Fibroblast of peridontal ligament (primary cell): ENCODE measurements at regions not wholly inside any gene's neighbourhood (a gene's known extent, or its start where the extent isn't known, plus 50 kb on each side); places are given as distances from the start of the nearest gene placed in this dataset.
"Not testable (repeated sequence)": the region's sequence is repeated elsewhere in the genome, so short reads cannot be mapped to it uniquely, and the experiment has no call there.

Experiments used
- DNase-seq: peaks from one replicate; pipeline ENCODE4 v3.0.0-alpha.2; 2010; ENCODE audit errors: extremely low read depth

GRCh38 chr12:67039995-67040860, 228.9 kb upstream of the CAND1 start:
- DNase-seq = no peak

- DNase-seq = no peak
Observed at GRCh38 chr12:67040861-67041137, 228.4 kb upstream of the CAND1 start.

- DNase-seq = no peak
Observed at GRCh38 chr12:67042697-67043131, 226.4 kb upstream of the CAND1 start.

GRCh38 chr12:67043771-67044170, 225.4 kb upstream of the CAND1 start:
- no peak for DNase-seq

GRCh38 chr12:67045650-67046049, 223.5 kb upstream of the CAND1 start:
- DNase-seq = no peak

- DNase-seq = no peak
Observed at GRCh38 chr12:67046062-67046461, 223.1 kb upstream of the CAND1 start.

GRCh38 chr12:67047634-67048033, 221.5 kb upstream of the CAND1 start:
- no peak for DNase-seq

GRCh38 chr12:67048371-67048770, 220.8 kb upstream of the CAND1 start:
- DNase-seq = no peak

- not testable (repeated sequence) for DNase-seq
Observed at GRCh38 chr12:67049199-67049598, 220.0 kb upstream of the CAND1 start.

- DNase-seq = no peak
Observed at GRCh38 chr12:67052981-67053380, 216.2 kb upstream of the CAND1 start.

- no peak for DNase-seq
Observed at GRCh38 chr12:67056329-67056728, 212.8 kb upstream of the CAND1 start.

GRCh38 chr12:67057072-67057471, 212.1 kb upstream of the CAND1 start:
- no peak for DNase-seq

- DNase-seq = no peak
Observed at GRCh38 chr12:67062193-67062592, 207.0 kb upstream of the CAND1 start.

GRCh38 chr12:67067453-67068203, 201.5 kb upstream of the CAND1 start:
- no peak for DNase-seq

- DNase-seq = no peak
Observed at GRCh38 chr12:67068204-67068731, 200.9 kb upstream of the CAND1 start.

GRCh38 chr12:67068761-67069450, 200.3 kb upstream of the CAND1 start:
- peak; percentile 5 for DNase-seq

- no peak for DNase-seq
Observed at GRCh38 chr12:67069451-67070306, 199.5 kb upstream of the CAND1 start.

- DNase-seq = no peak
Observed at GRCh38 chr12:67070307-67070600, 198.9 kb upstream of the CAND1 start.

- no peak for DNase-seq
Observed at GRCh38 chr12:67070604-67071003, 198.6 kb upstream of the CAND1 start.

- not testable (repeated sequence) for DNase-seq
Observed at GRCh38 chr12:67072281-67072680, 196.9 kb upstream of the CAND1 start.

GRCh38 chr12:67073336-67073735, 195.8 kb upstream of the CAND1 start:
- no peak for DNase-seq

GRCh38 chr12:67074072-67074471, 195.1 kb upstream of the CAND1 start:
- no peak for DNase-seq
